IgD-negative memory B cell (primary cell): ENCODE measurements at regions not wholly inside any gene's neighbourhood (a gene's known extent, or its start where the extent isn't known, plus 50 kb on each side); places are given as distances from the start of the nearest gene placed in this dataset.
"Not testable (repeated sequence)": the region's sequence is repeated elsewhere in the genome, so short reads cannot be mapped to it uniquely, and the experiment has no call there.

ENCODE experiments used
- H3K27ac Mint-ChIP-seq, 3 donors: one replicate each; pipeline ENCODE4 v1.8.0; 2020 to 2022; ENCODE audit warnings: mild to moderate bottlenecking in 3 of 3, mixed read lengths in 3 of 3, moderate library complexity in 1 of 3
- H3K27me3 Mint-ChIP-seq: one replicate; pipeline ENCODE4 v1.8.0; 2021; ENCODE audit warnings: mixed read lengths
- H3K36me3 Mint-ChIP-seq: one replicate; pipeline ENCODE4 v1.8.0; 2020; ENCODE audit warnings: mild to moderate bottlenecking, mixed read lengths
- H3K4me1 Mint-ChIP-seq, 3 donors: one replicate each; pipeline ENCODE4 v1.8.0; 2020 to 2022; ENCODE audit warnings: mixed read lengths in 3 of 3, mild to moderate bottlenecking in 1 of 3
- H3K4me3 Mint-ChIP-seq, 4 donors: one replicate each; pipeline ENCODE4 v1.8.0; 2020 to 2022; ENCODE audit warnings: mild to moderate bottlenecking in 4 of 4, mixed read lengths in 4 of 4, moderate library complexity in 3 of 4
- H3K9me3 Mint-ChIP-seq, 3 donors: one replicate each; pipeline ENCODE4 v1.8.0; 2020 to 2021; ENCODE audit warnings: mixed read lengths in 3 of 3, mild to moderate bottlenecking in 1 of 3

GRCh38 chr2:225781991-225782390 is 382.5 kb downstream of the NYAP2 start:
- Mint-ChIP-seq H3K27ac (no peak overlapping the region), H3K36me3 (no peaks in the 10 kb centered on the region), H3K9me3 (no peaks in the 10 kb centered on the region), H3K4me3 (no peak overlapping the region), H3K27me3 (no peaks in the 10 kb centered on the region), H3K4me1 (no peaks in the 10 kb centered on the region)

- no peaks in the 10 kb centered on the region for H3K9me3 Mint-ChIP-seq
- no peak overlapping the region for H3K27ac Mint-ChIP-seq
- no peaks in the 10 kb centered on the region for H3K27me3 Mint-ChIP-seq
- no peaks in the 10 kb centered on the region for H3K36me3 Mint-ChIP-seq
- no peaks in the 10 kb centered on the region for H3K4me1 Mint-ChIP-seq
- no peak overlapping the region for H3K4me3 Mint-ChIP-seq
These were observed 381.6 kb downstream of the NYAP2 start for GRCh38 chr2:225781145-225781544.

- H3K36me3 Mint-ChIP-seq, result no peaks in the 10 kb centered on the region
- H3K4me1 Mint-ChIP-seq, result no peaks in the 10 kb centered on the region
- H3K27ac Mint-ChIP-seq, result no peak overlapping the region
- no peak overlapping the region for H3K4me3 Mint-ChIP-seq
- H3K9me3 Mint-ChIP-seq, result peaks cover 0 to 9% (median 0%) of the 10 kb centered on the region in 3 donors
- H3K27me3 Mint-ChIP-seq, result no peaks in the 10 kb centered on the region
These were observed 380.3 kb downstream of the NYAP2 start for GRCh38 chr2:225779829-225780228.

GRCh38 chr2:225773148-225773547 is 373.6 kb downstream of the NYAP2 start:
- H3K4me3 Mint-ChIP-seq, result no peak overlapping the region
- no peaks in the 10 kb centered on the region for H3K27me3 Mint-ChIP-seq
- H3K27ac Mint-ChIP-seq, result no peak overlapping the region
- peaks cover 0 to 12% (median 0%) of the 10 kb centered on the region in 3 donors for H3K9me3 Mint-ChIP-seq
- H3K36me3 Mint-ChIP-seq, result no peaks in the 10 kb centered on the region
- no peaks in the 10 kb centered on the region for H3K4me1 Mint-ChIP-seq

GRCh38 chr2:225771701-225772100 is 372.2 kb downstream of the NYAP2 start:
- no peaks in the 10 kb centered on the region for H3K27me3 Mint-ChIP-seq
- no peak overlapping the region for H3K27ac Mint-ChIP-seq
- H3K4me1 Mint-ChIP-seq, result no peaks in the 10 kb centered on the region
- peaks cover 0 to 12% (median 0%) of the 10 kb centered on the region in 3 donors for H3K9me3 Mint-ChIP-seq
- H3K36me3 Mint-ChIP-seq, result no peaks in the 10 kb centered on the region
- no peak overlapping the region for H3K4me3 Mint-ChIP-seq

DNA sequence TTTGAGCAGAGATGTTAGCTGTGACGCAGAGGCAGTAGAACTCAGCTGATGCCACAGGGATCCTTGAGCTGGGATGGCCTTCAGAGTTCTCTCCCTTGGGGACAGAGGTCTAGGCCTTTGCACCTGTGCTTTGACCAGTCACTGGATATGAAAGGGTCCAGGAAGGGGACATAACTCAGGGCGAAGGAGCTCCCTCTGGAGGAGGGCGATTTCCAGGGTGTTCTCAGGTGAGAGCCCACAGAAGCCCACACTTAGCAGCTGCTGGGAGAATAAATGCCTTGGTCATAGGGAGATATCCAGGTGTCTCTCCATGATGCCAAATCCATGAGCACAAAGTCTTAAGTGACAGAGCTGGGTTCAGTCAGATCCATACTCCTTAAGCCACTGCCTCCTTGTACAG is 369.2 kb downstream of the NYAP2 start:
- Mint-ChIP-seq H3K9me3 (no peaks in the 10 kb centered on the region), H3K4me1 (no peaks in the 10 kb centered on the region), H3K27ac (no peak overlapping the region), H3K27me3 (no peaks in the 10 kb centered on the region), H3K4me3 (no peak overlapping the region), H3K36me3 (no peaks in the 10 kb centered on the region)

DNA sequence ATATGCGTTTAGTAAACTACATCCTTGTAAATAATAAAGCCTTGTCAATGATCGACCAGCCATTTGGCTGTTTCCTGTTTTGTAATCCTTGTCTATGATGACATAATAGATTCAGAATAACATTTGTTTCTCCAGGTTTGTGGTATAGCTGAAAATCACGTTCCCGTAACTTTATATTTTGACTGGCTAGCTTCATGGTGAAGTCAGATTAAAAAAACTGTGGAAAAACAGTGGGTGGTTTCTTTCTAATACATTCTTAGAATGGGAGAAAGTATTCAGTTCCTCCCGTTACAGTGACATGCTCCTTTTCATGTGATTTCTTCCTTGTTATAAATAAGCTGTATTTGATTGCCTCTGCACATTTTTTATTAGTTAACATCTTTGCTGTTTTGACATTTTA is 366.9 kb downstream of the NYAP2 start:
- Mint-ChIP-seq H3K4me1 (no peaks in the 10 kb centered on the region), H3K4me3 (no peak overlapping the region), H3K9me3 (no peaks in the 10 kb centered on the region), H3K27me3 (no peaks in the 10 kb centered on the region), H3K27ac (no peak overlapping the region), H3K36me3 (no peaks in the 10 kb centered on the region)

- Mint-ChIP-seq H3K9me3 (no peaks in the 10 kb centered on the region), H3K4me1 (no peaks in the 10 kb centered on the region), H3K27me3 (no peaks in the 10 kb centered on the region), H3K27ac (no peak overlapping the region), H3K4me3 (no peak overlapping the region), H3K36me3 (no peaks in the 10 kb centered on the region)
These were observed 366.3 kb downstream of the NYAP2 start for GRCh38 chr2:225765820-225766219.

DNA sequence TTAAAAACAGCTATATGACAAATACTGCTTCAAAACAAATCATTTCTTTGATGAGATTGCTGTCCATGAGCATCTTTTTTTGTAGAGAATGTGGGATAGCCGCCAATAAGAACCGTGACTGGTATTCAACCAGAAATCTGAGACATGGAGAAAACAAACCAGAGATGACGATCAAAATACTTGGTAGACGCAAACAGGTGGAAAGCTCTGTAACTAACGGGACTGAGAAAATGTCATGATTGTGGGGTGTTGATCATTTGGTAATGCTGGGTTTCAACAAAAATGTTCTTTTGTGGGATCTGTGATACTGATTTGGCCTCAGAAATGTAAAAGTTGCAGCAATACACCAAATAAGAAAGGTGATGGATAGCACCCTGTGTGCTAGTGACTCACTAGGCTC is 364.8 kb downstream of the NYAP2 start:
- Mint-ChIP-seq H3K4me3 (no peak overlapping the region), H3K36me3 (peaks cover 3% of the 10 kb centered on the region), H3K4me1 (no peaks in the 10 kb centered on the region), H3K9me3 (no peaks in the 10 kb centered on the region), H3K27ac (no peak overlapping the region), H3K27me3 (no peaks in the 10 kb centered on the region)

DNA sequence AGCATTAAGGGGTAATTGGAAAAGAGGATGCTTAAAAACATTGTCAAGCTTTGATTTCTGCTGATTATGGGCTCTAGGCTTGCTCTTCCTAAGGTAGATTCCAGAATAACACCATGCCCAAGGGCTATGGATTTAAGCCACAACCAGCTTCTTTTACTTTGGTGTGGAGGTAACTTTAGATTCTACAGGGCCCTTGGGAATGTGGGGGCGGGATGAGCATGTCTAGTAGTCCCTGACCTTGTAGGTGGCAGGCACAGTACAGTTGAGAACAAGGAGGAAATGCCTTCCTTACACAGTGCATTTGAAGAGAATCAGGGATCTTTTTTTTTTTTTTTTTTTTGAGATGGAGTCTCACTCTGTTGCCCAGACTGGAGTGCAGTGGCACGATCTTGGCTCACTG is 364.2 kb downstream of the NYAP2 start:
- Mint-ChIP-seq H3K4me3 (no peak overlapping the region), H3K27ac (no peak overlapping the region), H3K4me1 (no peaks in the 10 kb centered on the region), H3K36me3 (peaks cover 3% of the 10 kb centered on the region), H3K9me3 (no peaks in the 10 kb centered on the region), H3K27me3 (no peaks in the 10 kb centered on the region)

DNA sequence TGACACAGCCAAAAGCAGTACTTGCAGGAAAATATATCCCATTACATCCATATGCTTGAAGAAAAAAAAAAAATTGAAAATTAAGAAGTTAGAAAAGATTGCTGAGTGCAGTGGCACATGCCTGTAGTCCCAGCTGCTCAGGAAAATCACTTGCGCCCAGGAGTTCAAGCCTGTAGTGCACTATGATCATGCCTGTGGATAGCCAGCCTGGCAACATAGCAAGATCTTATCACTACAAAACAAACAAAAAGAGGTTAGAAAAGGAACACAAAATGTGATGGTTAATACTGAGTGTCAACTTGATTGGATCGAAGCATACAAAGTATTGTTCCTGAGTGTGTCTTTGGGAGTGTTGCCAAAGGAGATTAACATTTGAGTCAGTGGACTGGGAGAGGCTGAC is 361.9 kb downstream of the NYAP2 start:
- Mint-ChIP-seq H3K27ac (no peak overlapping the region), H3K36me3 (peaks cover 3% of the 10 kb centered on the region), H3K4me3 (no peak overlapping the region), H3K27me3 (no peaks in the 10 kb centered on the region), H3K9me3 (no peaks in the 10 kb centered on the region), H3K4me1 (no peaks in the 10 kb centered on the region)

- Mint-ChIP-seq H3K4me1 (no peaks in the 10 kb centered on the region), H3K9me3 (no peaks in the 10 kb centered on the region), H3K4me3 (no peak overlapping the region), H3K36me3 (peaks cover 3% of the 10 kb centered on the region), H3K27ac (no peak overlapping the region), H3K27me3 (peaks cover 1% of the 10 kb centered on the region)
These were observed 357.7 kb downstream of the NYAP2 start for GRCh38 chr2:225757248-225757647.

GRCh38 chr2:225756198-225756597 is 356.7 kb downstream of the NYAP2 start:
- H3K9me3 Mint-ChIP-seq, result no peaks in the 10 kb centered on the region
- H3K27me3 Mint-ChIP-seq, result peaks cover 1% of the 10 kb centered on the region
- H3K27ac Mint-ChIP-seq, result no peak overlapping the region
- no peaks in the 10 kb centered on the region for H3K4me1 Mint-ChIP-seq
- peaks cover 3% of the 10 kb centered on the region for H3K36me3 Mint-ChIP-seq
- no peak overlapping the region for H3K4me3 Mint-ChIP-seq

DNA sequence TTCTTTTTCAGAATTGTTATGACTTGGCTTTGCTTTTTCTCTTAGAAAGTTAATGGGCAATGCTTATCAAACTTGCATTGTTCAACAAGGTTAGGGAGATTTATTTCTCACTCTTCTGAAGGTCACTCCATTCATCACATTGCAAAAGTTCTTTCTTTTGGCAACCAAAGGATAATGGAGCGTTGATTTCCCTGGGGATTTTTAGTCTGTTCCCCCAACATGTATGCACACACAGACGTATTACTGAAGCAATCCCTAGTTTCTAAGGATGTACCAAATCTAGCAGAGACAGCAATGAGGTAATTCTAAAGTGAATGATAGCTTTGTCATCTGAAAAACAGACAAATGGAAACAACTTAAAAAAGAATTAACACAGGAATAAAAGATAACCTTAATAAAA is 349.1 kb downstream of the NYAP2 start:
- Mint-ChIP-seq H3K27me3 (no peaks in the 10 kb centered on the region), H3K9me3 (peaks cover 0 to 3% (median 0%) of the 10 kb centered on the region in 3 donors), H3K27ac (peak overlapping the region in 1 of 3 donors; percentile 42), H3K36me3 (no peaks in the 10 kb centered on the region), H3K4me3 (no peak overlapping the region), H3K4me1 (no peaks in the 10 kb centered on the region)

- H3K27ac Mint-ChIP-seq, H3K4me3 Mint-ChIP-seq, H3K9me3 Mint-ChIP-seq, H3K27me3 Mint-ChIP-seq, H3K36me3 Mint-ChIP-seq, H3K4me1 Mint-ChIP-seq: not testable (repeated sequence)
These were observed 344.5 kb downstream of the NYAP2 start for GRCh38 chr2:225743996-225744395.

GRCh38 chr2:225742487-225742886 is 343.0 kb downstream of the NYAP2 start:
- peaks cover 0 to 3% (median 0%) of the 10 kb centered on the region in 3 donors for H3K9me3 Mint-ChIP-seq
- no peak overlapping the region for H3K27ac Mint-ChIP-seq
- no peaks in the 10 kb centered on the region for H3K36me3 Mint-ChIP-seq
- H3K4me3 Mint-ChIP-seq, result no peak overlapping the region
- no peaks in the 10 kb centered on the region for H3K4me1 Mint-ChIP-seq
- no peaks in the 10 kb centered on the region for H3K27me3 Mint-ChIP-seq

DNA sequence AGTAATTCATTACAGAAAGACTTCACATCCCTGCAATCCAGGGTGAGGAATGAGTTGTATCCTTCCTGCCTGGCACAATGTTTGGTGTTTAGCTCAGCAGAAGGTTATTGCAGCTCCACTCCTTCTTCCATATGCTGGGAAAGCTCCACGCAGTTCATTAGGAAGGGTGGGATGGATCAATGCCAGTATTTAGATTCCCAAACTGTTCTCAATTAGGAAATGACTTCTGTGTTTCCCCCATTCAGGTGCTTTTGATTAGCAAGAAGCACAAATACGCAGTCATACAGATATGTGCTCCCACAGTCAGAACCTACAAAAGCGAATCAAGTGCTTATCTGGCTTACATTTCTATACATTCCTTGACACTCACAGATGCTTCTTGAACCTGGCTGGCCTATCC is 340.6 kb downstream of the NYAP2 start:
- Mint-ChIP-seq H3K36me3 (no peaks in the 10 kb centered on the region), H3K9me3 (peaks cover 0 to 1% (median 0%) of the 10 kb centered on the region in 3 donors), H3K27me3 (no peaks in the 10 kb centered on the region), H3K4me3 (no peak overlapping the region), H3K27ac (no peak overlapping the region), H3K4me1 (no peaks in the 10 kb centered on the region)
